Astrocyte of the cerebellum (primary cell): ENCODE measurements at regions not wholly inside any gene's neighbourhood (a gene's known extent, or its start where the extent isn't known, plus 50 kb on each side); places are given as distances from the start of the nearest gene placed in this dataset.

Experiments
- DNase-seq: peaks from one replicate; pipeline ENCODE4 v3.0.0-alpha.2; 2011; ENCODE audit warnings: low read depth
- H3K4me3 ChIP-seq: 2 replicates; pipeline ENCODE4 v1.5.1; 2011; ENCODE audit warnings: mild to moderate bottlenecking, low read depth, low read length, moderate library complexity
- CTCF ChIP-seq: IDR thresholded peaks from 2 replicates; pipeline ENCODE4 v1.5.1; 2012; ENCODE audit warnings: low read length, low read depth, moderate library complexity, mild to moderate bottlenecking; ENCODE audit errors: missing control alignments
- in situ Hi-C: cut with HindIII; loops from 2 replicates; pipeline ENCODE4 v1.10.0; 2017; ENCODE audit warnings: low sequenced_read_pairs

GRCh38 chr17:77343031-77343800 lies 202.4 kb downstream of the SEC14L1 start:
- in situ Hi-C loops: no loop called here
- no peak overlapping the region for H3K4me3 ChIP-seq
- no peak for DNase-seq
- no peak for TF ChIP-seq CTCF

GRCh38 chr17:77344038-77344437 lies 203.3 kb downstream of the SEC14L1 start:
- no peak overlapping the region for H3K4me3 ChIP-seq
- TF ChIP-seq CTCF: no peak
- in situ Hi-C loops: no loop called here
- DNase-seq: no peak

- H3K4me3 ChIP-seq: no peak overlapping the region
- no peak for TF ChIP-seq CTCF
- in situ Hi-C loops: no loop called here
- DNase-seq: no peak
Observed at GRCh38 chr17:77345260-77345910, 204.6 kb downstream of the SEC14L1 start.

- in situ Hi-C loops: no loop called here
- no peak for TF ChIP-seq CTCF
- no peak for DNase-seq
- no peak overlapping the region for H3K4me3 ChIP-seq
Observed at GRCh38 chr17:77346765-77347164, 206.0 kb downstream of the SEC14L1 start.

GRCh38 chr17:77347544-77347943 lies 206.8 kb downstream of the SEC14L1 start:
- DNase-seq: no peak
- no peak for TF ChIP-seq CTCF
- in situ Hi-C loops: no loop called here
- no peak overlapping the region for H3K4me3 ChIP-seq

- in situ Hi-C loops: no loop called here
- no peak for DNase-seq
Observed at GRCh38 chr17:77349976-77350830, 209.4 kb downstream of the SEC14L1 start.

More at GRCh38 chr17:77349976-77350830, 209.4 kb downstream of the SEC14L1 start:
- no peak overlapping the region for H3K4me3 ChIP-seq
- no peak for TF ChIP-seq CTCF
